ENCODE measurements at regions not wholly inside any gene's neighbourhood (a gene's known extent, or its start where the extent isn't known, plus 50 kb on each side); places are given as distances from the start of the nearest gene placed in this dataset.

- Histone ChIP-seq H3K4me1 (ENCODE audit: control insufficient read depth in 3 of 3, insufficient read depth in 3 of 3, low read length in 3 of 3) (no peaks in the 10 kb centered on the region), H3K9me3 (ENCODE audit: control insufficient read depth in 3 of 3, low read length in 3 of 3) (peaks cover 0 to 2% (median 0%) of the 10 kb centered on the region in 3 donors), H3K36me3 (ENCODE audit: control insufficient read depth in 3 of 3, insufficient read depth in 3 of 3, low read length in 3 of 3) (no peaks in the 10 kb centered on the region), H3K27me3 (ENCODE audit: control insufficient read depth in 3 of 3, insufficient read depth in 3 of 3, low read length in 3 of 3) (peaks cover 0 to 5% (median 4%) of the 10 kb centered on the region in 3 donors), H3K27ac (ENCODE audit: low read depth, low read length) (no peak overlapping the region), H3K4me3 (ENCODE audit: low read length in 3 of 3) (no peak overlapping the region), H3K9ac (ENCODE audit: low read depth in 1 of 3, low read length in 3 of 3) (no peak overlapping the region)
Observed at GRCh38 chr14:97274626-97275025, 477.4 kb downstream of the VRK1 start.

GRCh38 chr14:97275276-97275675, 478.1 kb downstream of the VRK1 start:
- peaks cover 0 to 2% (median 0%) of the 10 kb centered on the region in 3 donors for H3K9me3 ChIP-seq (ENCODE audit: control insufficient read depth in 3 of 3, low read length in 3 of 3)
- H3K9ac ChIP-seq (ENCODE audit: low read depth in 1 of 3, low read length in 3 of 3) = no peak overlapping the region
- H3K36me3 ChIP-seq (ENCODE audit: control insufficient read depth in 3 of 3, insufficient read depth in 3 of 3, low read length in 3 of 3) = no peaks in the 10 kb centered on the region
- H3K27ac ChIP-seq (ENCODE audit: low read depth, low read length) = no peak overlapping the region
- H3K4me1 ChIP-seq (ENCODE audit: control insufficient read depth in 3 of 3, insufficient read depth in 3 of 3, low read length in 3 of 3) = no peaks in the 10 kb centered on the region
- peaks cover 0 to 5% (median 4%) of the 10 kb centered on the region in 3 donors for H3K27me3 ChIP-seq (ENCODE audit: control insufficient read depth in 3 of 3, insufficient read depth in 3 of 3, low read length in 3 of 3)
- no peak overlapping the region for H3K4me3 ChIP-seq (ENCODE audit: low read length in 3 of 3)

- Histone ChIP-seq H3K27me3 (ENCODE audit: control insufficient read depth in 3 of 3, insufficient read depth in 3 of 3, low read length in 3 of 3) (peaks cover 0 to 5% (median 4%) of the 10 kb centered on the region in 3 donors), H3K4me3 (ENCODE audit: low read length in 3 of 3) (no peak overlapping the region), H3K4me1 (ENCODE audit: control insufficient read depth in 3 of 3, insufficient read depth in 3 of 3, low read length in 3 of 3) (no peaks in the 10 kb centered on the region), H3K36me3 (ENCODE audit: control insufficient read depth in 3 of 3, insufficient read depth in 3 of 3, low read length in 3 of 3) (no peaks in the 10 kb centered on the region), H3K9me3 (ENCODE audit: control insufficient read depth in 3 of 3, low read length in 3 of 3) (peaks cover 0 to 2% (median 0%) of the 10 kb centered on the region in 3 donors), H3K9ac (ENCODE audit: low read depth in 1 of 3, low read length in 3 of 3) (no peak overlapping the region), H3K27ac (ENCODE audit: low read depth, low read length) (no peak overlapping the region)
Observed at GRCh38 chr14:97276573-97276972, 479.4 kb downstream of the VRK1 start.

GRCh38 chr14:97277711-97278110, 480.5 kb downstream of the VRK1 start:
- H3K36me3 ChIP-seq (ENCODE audit: control insufficient read depth in 3 of 3, insufficient read depth in 3 of 3, low read length in 3 of 3) = no peaks in the 10 kb centered on the region
- H3K4me1 ChIP-seq (ENCODE audit: control insufficient read depth in 3 of 3, insufficient read depth in 3 of 3, low read length in 3 of 3) = no peaks in the 10 kb centered on the region
- no peak overlapping the region for H3K27ac ChIP-seq (ENCODE audit: low read depth, low read length)
- H3K9ac ChIP-seq (ENCODE audit: low read depth in 1 of 3, low read length in 3 of 3) = no peak overlapping the region
- no peaks in the 10 kb centered on the region for H3K9me3 ChIP-seq (ENCODE audit: control insufficient read depth in 3 of 3, low read length in 3 of 3)
- peaks cover 0 to 5% (median 4%) of the 10 kb centered on the region in 3 donors for H3K27me3 ChIP-seq (ENCODE audit: control insufficient read depth in 3 of 3, insufficient read depth in 3 of 3, low read length in 3 of 3)
- no peak overlapping the region for H3K4me3 ChIP-seq (ENCODE audit: low read length in 3 of 3)

GRCh38 chr14:97280526-97280925, 483.3 kb downstream of the VRK1 start:
- no peaks in the 10 kb centered on the region for H3K4me1 ChIP-seq (ENCODE audit: control insufficient read depth in 3 of 3, insufficient read depth in 3 of 3, low read length in 3 of 3)

GRCh38 chr14:97281741-97282140, 484.6 kb downstream of the VRK1 start:
- H3K27me3 ChIP-seq (ENCODE audit: control insufficient read depth in 3 of 3, insufficient read depth in 3 of 3, low read length in 3 of 3) = peaks cover 0 to 2% (median 0%) of the 10 kb centered on the region in 3 donors
- H3K27ac ChIP-seq (ENCODE audit: low read depth, low read length) = no peak overlapping the region
- H3K4me3 ChIP-seq (ENCODE audit: low read length in 3 of 3) = no peak overlapping the region
- H3K36me3 ChIP-seq (ENCODE audit: control insufficient read depth in 3 of 3, insufficient read depth in 3 of 3, low read length in 3 of 3) = no peaks in the 10 kb centered on the region
- no peaks in the 10 kb centered on the region for H3K9me3 ChIP-seq (ENCODE audit: control insufficient read depth in 3 of 3, low read length in 3 of 3)
- H3K4me1 ChIP-seq (ENCODE audit: control insufficient read depth in 3 of 3, insufficient read depth in 3 of 3, low read length in 3 of 3) = no peaks in the 10 kb centered on the region
- H3K9ac ChIP-seq (ENCODE audit: low read depth in 1 of 3, low read length in 3 of 3) = no peak overlapping the region

More at GRCh38 chr14:97280526-97280925, 483.3 kb downstream of the VRK1 start:
- no peak overlapping the region for H3K4me3 ChIP-seq (ENCODE audit: low read length in 3 of 3)
- H3K36me3 ChIP-seq (ENCODE audit: control insufficient read depth in 3 of 3, insufficient read depth in 3 of 3, low read length in 3 of 3) = no peaks in the 10 kb centered on the region
- no peak overlapping the region for H3K9ac ChIP-seq (ENCODE audit: low read depth in 1 of 3, low read length in 3 of 3)
- H3K9me3 ChIP-seq (ENCODE audit: control insufficient read depth in 3 of 3, low read length in 3 of 3) = no peaks in the 10 kb centered on the region
- H3K27me3 ChIP-seq (ENCODE audit: control insufficient read depth in 3 of 3, insufficient read depth in 3 of 3, low read length in 3 of 3) = peaks cover 0 to 6% (median 0%) of the 10 kb centered on the region in 3 donors
- H3K27ac ChIP-seq (ENCODE audit: low read depth, low read length) = no peak overlapping the region

- Histone ChIP-seq H3K36me3 (ENCODE audit: control insufficient read depth in 3 of 3, insufficient read depth in 3 of 3, low read length in 3 of 3) (no peaks in the 10 kb centered on the region), H3K4me3 (ENCODE audit: low read length in 3 of 3) (no peak overlapping the region), H3K4me1 (ENCODE audit: control insufficient read depth in 3 of 3, insufficient read depth in 3 of 3, low read length in 3 of 3) (no peaks in the 10 kb centered on the region), H3K27ac (ENCODE audit: low read depth, low read length) (no peak overlapping the region), H3K9me3 (ENCODE audit: control insufficient read depth in 3 of 3, low read length in 3 of 3) (no peaks in the 10 kb centered on the region), H3K27me3 (ENCODE audit: control insufficient read depth in 3 of 3, insufficient read depth in 3 of 3, low read length in 3 of 3) (peaks cover 0 to 2% (median 0%) of the 10 kb centered on the region in 3 donors), H3K9ac (ENCODE audit: low read depth in 1 of 3, low read length in 3 of 3) (no peak overlapping the region)
Observed at GRCh38 chr14:97282210-97283004, 485.2 kb downstream of the VRK1 start.

- Histone ChIP-seq H3K4me1 (ENCODE audit: control insufficient read depth in 3 of 3, insufficient read depth in 3 of 3, low read length in 3 of 3) (no peaks in the 10 kb centered on the region), H3K9me3 (ENCODE audit: control insufficient read depth in 3 of 3, low read length in 3 of 3) (no peaks in the 10 kb centered on the region), H3K27me3 (ENCODE audit: control insufficient read depth in 3 of 3, insufficient read depth in 3 of 3, low read length in 3 of 3) (peaks cover 0 to 2% (median 0%) of the 10 kb centered on the region in 3 donors), H3K27ac (ENCODE audit: low read depth, low read length) (no peak overlapping the region), H3K9ac (ENCODE audit: low read depth in 1 of 3, low read length in 3 of 3) (no peak overlapping the region), H3K36me3 (ENCODE audit: control insufficient read depth in 3 of 3, insufficient read depth in 3 of 3, low read length in 3 of 3) (no peaks in the 10 kb centered on the region), H3K4me3 (ENCODE audit: low read length in 3 of 3) (no peak overlapping the region)
Observed at GRCh38 chr14:97283005-97283403, 485.8 kb downstream of the VRK1 start.

GRCh38 chr14:97283426-97283825, 486.2 kb downstream of the VRK1 start:
- Histone ChIP-seq H3K27me3 (ENCODE audit: control insufficient read depth in 3 of 3, insufficient read depth in 3 of 3, low read length in 3 of 3) (peaks cover 0 to 2% (median 0%) of the 10 kb centered on the region in 3 donors), H3K4me1 (ENCODE audit: control insufficient read depth in 3 of 3, insufficient read depth in 3 of 3, low read length in 3 of 3) (no peaks in the 10 kb centered on the region), H3K27ac (ENCODE audit: low read depth, low read length) (no peak overlapping the region), H3K36me3 (ENCODE audit: control insufficient read depth in 3 of 3, insufficient read depth in 3 of 3, low read length in 3 of 3) (no peaks in the 10 kb centered on the region), H3K9ac (ENCODE audit: low read depth in 1 of 3, low read length in 3 of 3) (no peak overlapping the region), H3K4me3 (ENCODE audit: low read length in 3 of 3) (no peak overlapping the region), H3K9me3 (ENCODE audit: control insufficient read depth in 3 of 3, low read length in 3 of 3) (no peaks in the 10 kb centered on the region)

GRCh38 chr14:97283841-97284240, 486.7 kb downstream of the VRK1 start:
- Histone ChIP-seq H3K9ac (ENCODE audit: low read depth in 1 of 3, low read length in 3 of 3) (no peak overlapping the region), H3K4me1 (ENCODE audit: control insufficient read depth in 3 of 3, insufficient read depth in 3 of 3, low read length in 3 of 3) (no peaks in the 10 kb centered on the region), H3K27ac (ENCODE audit: low read depth, low read length) (no peak overlapping the region), H3K27me3 (ENCODE audit: control insufficient read depth in 3 of 3, insufficient read depth in 3 of 3, low read length in 3 of 3) (peaks cover 0 to 2% (median 0%) of the 10 kb centered on the region in 3 donors), H3K9me3 (ENCODE audit: control insufficient read depth in 3 of 3, low read length in 3 of 3) (no peaks in the 10 kb centered on the region), H3K36me3 (ENCODE audit: control insufficient read depth in 3 of 3, insufficient read depth in 3 of 3, low read length in 3 of 3) (no peaks in the 10 kb centered on the region), H3K4me3 (ENCODE audit: low read length in 3 of 3) (no peak overlapping the region)

Data from skeletal muscle tissue (tissue), 3 donors.